ENCODE measurements at regions not wholly inside any gene's neighbourhood (a gene's known extent, or its start where the extent isn't known, plus 50 kb on each side); places are given as distances from the start of the nearest gene placed in this dataset.
"Not testable (repeated sequence)": the region's sequence is repeated elsewhere in the genome, so short reads cannot be mapped to it uniquely, and the experiment has no call there.

- TF ChIP-seq REST (IDR thresholded peaks at IDR 0.05; ENCODE audit: insufficient read depth in 1 of 2, low read depth in 2 of 2, low read length in 1 of 2) (no peak), SIN3A (IDR thresholded peaks at IDR 0.05; ENCODE audit: borderline replicate concordance, insufficient read depth, low read depth, low read length) (no peak), CTCF (IDR thresholded peaks at IDR 0.05) (no peak), POLR2AphosphoS5 (IDR thresholded peaks at IDR 0.05; ENCODE audit: low read depth, low read length) (no peak), TCF7L2 (IDR thresholded peaks at IDR 0.05; ENCODE audit: low read depth, low read length) (no peak)
- H3K27ac ChIP-seq (ENCODE audit: low read length) = no peak overlapping the region
- no peaks in the 10 kb centered on the region for H3K9me3 ChIP-seq (ENCODE audit: control insufficient read depth, insufficient read depth, low read depth, low read length)
- no peaks in the 10 kb centered on the region; the same call in 1 of the 2 replicates for H3K36me3 ChIP-seq (ENCODE audit: control insufficient read depth, insufficient read depth, low read length)
- ATAC-seq (no peak), DNase-seq (ENCODE audit: low read depth, low spot score) (no peak)
- no TSS peak for BruUV-seq (replicated peaks)
- ChIA-PET CTCF (no interaction called here), POLR2A (no interaction called here)
- in situ Hi-C loops (cut with HindIII; ENCODE audit: low pct_unique_long_range_greater_than_20kb, low sequenced_read_pairs) (no loop called here), intact Hi-C loops (cut with micrococcal nuclease; ENCODE audit: unreplicated experiment) (no loop called here)
- H3K27me3 ChIP-seq (ENCODE audit: control insufficient read depth, insufficient read depth, low read length) = no peaks in the 10 kb centered on the region
- H3K4me1 ChIP-seq (ENCODE audit: control insufficient read depth, insufficient read depth, low read length) = no peaks in the 10 kb centered on the region
- H3K4me3 ChIP-seq (ENCODE audit: low read depth in 2 of 2, low read length in 2 of 2) = no peak overlapping the region
These were observed 677.0 kb downstream of the STK39 start for GRCh38 chr2:167570370-167570769.

GRCh38 chr2:167563885-167564619 lies 675.8 kb downstream of the XIRP2 start:
- H3K36me3 ChIP-seq (ENCODE audit: control insufficient read depth, insufficient read depth, low read length); in situ Hi-C loops (cut with HindIII; ENCODE audit: low pct_unique_long_range_greater_than_20kb, low sequenced_read_pairs); CTCF ChIA-PET; DNase-seq (ENCODE audit: low read depth, low spot score); BruUV-seq (replicated peaks); H3K27me3 ChIP-seq (ENCODE audit: control insufficient read depth, insufficient read depth, low read length); H3K4me1 ChIP-seq (ENCODE audit: control insufficient read depth, insufficient read depth, low read length); H3K4me3 ChIP-seq (ENCODE audit: low read depth in 2 of 2, low read length in 2 of 2); POLR2A ChIA-PET; H3K9me3 ChIP-seq (ENCODE audit: control insufficient read depth, insufficient read depth, low read depth, low read length); intact Hi-C loops (cut with micrococcal nuclease; ENCODE audit: unreplicated experiment); ATAC-seq; H3K27ac ChIP-seq (ENCODE audit: low read length): not testable (repeated sequence)

GRCh38 chr2:167558272-167558991 lies 670.2 kb downstream of the XIRP2 start:
- POLR2A ChIA-PET; BruUV-seq (replicated peaks); H3K27me3 ChIP-seq (ENCODE audit: control insufficient read depth, insufficient read depth, low read length); CTCF ChIA-PET; H3K4me3 ChIP-seq (ENCODE audit: low read depth in 2 of 2, low read length in 2 of 2); H3K9me3 ChIP-seq (ENCODE audit: control insufficient read depth, insufficient read depth, low read depth, low read length); ATAC-seq; H3K27ac ChIP-seq (ENCODE audit: low read length); in situ Hi-C loops (cut with HindIII; ENCODE audit: low pct_unique_long_range_greater_than_20kb, low sequenced_read_pairs); DNase-seq (ENCODE audit: low read depth, low spot score); intact Hi-C loops (cut with micrococcal nuclease; ENCODE audit: unreplicated experiment); H3K36me3 ChIP-seq (ENCODE audit: control insufficient read depth, insufficient read depth, low read length); H3K4me1 ChIP-seq (ENCODE audit: control insufficient read depth, insufficient read depth, low read length): not testable (repeated sequence)
